ENCODE measurements at regions not wholly inside any gene's neighbourhood (a gene's known extent, or its start where the extent isn't known, plus 50 kb on each side); places are given as distances from the start of the nearest gene placed in this dataset.
"Not testable (repeated sequence)": the region's sequence is repeated elsewhere in the genome, so short reads cannot be mapped to it uniquely, and the experiment has no call there.

DNA sequence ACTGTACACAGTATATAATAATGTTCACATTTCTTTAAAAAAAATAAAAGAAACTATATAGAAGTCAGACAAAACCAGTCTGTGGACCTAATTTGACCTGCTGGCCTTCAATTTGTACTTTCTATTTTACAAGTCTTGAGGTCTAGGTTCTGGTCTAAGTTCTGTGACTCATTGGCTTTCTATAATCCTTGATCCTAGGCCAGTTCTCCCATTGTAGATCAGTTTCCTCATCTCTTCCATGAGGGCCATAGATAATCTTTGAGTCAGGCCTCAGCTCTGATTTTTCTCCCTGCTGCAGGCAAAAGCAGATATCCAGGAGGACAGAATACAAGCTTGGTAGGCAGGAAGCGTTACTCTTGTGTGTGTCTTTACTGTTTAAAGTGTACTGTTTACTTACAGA, 603.7 kb upstream of the CAMK1G start:
- Histone ChIP-seq H3K9me3 (no peaks in the 10 kb centered on the region), H3K27me3 (replicated peaks; ENCODE audit: insufficient read depth) (no peaks in the 10 kb centered on the region), H3K4me1 (ENCODE audit: control insufficient read depth in 1 of 2, low read depth in 2 of 2) (no peaks in the 10 kb centered on the region), H3K27ac (no peak overlapping the region), H3K4me3 (no peak overlapping the region), H3K36me3 (no peaks in the 10 kb centered on the region)
- TF ChIP-seq, protein P1, sequence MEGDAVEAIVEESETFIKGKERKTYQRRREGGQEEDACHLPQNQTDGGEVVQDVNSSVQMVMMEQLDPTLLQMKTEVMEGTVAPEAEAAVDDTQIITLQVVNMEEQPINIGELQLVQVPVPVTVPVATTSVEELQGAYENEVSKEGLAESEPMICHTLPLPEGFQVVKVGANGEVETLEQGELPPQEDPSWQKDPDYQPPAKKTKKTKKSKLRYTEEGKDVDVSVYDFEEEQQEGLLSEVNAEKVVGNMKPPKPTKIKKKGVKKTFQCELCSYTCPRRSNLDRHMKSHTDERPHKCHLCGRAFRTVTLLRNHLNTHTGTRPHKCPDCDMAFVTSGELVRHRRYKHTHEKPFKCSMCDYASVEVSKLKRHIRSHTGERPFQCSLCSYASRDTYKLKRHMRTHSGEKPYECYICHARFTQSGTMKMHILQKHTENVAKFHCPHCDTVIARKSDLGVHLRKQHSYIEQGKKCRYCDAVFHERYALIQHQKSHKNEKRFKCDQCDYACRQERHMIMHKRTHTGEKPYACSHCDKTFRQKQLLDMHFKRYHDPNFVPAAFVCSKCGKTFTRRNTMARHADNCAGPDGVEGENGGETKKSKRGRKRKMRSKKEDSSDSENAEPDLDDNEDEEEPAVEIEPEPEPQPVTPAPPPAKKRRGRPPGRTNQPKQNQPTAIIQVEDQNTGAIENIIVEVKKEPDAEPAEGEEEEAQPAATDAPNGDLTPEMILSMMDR (IDR thresholded peaks at IDR 0.05): no peak
- no peak for DNase-seq (ENCODE audit: low spot score)
- no peak for ATAC-seq (ENCODE audit: insufficient number of reproducible peaks, low FRiP score, low read depth)

DNA sequence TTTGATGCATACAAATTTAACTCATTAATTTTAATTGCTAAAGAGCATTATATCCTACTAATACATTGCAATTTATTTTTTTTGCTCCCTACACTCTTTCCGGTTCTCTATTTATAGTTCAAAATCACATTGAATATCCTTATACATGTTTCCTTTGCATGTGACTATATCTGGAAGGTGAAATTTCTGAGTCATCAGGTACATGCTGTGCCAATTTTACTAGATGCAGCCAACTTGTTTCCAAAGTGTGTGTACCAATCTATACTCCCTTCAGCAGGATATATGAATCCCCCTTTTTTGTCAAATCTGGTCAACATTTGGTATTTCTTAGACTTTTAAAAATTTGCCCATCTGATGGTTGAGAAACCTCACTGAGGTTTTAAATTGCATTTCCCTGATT, 602.9 kb upstream of the CAMK1G start:
- H3K36me3 ChIP-seq: no peaks in the 10 kb centered on the region
- H3K4me3 ChIP-seq: no peak overlapping the region
- TF ChIP-seq, protein P1 (IDR thresholded peaks at IDR 0.05): no peak
- ATAC-seq (ENCODE audit: insufficient number of reproducible peaks, low FRiP score, low read depth): no peak
- no peak overlapping the region for H3K27ac ChIP-seq
- no peaks in the 10 kb centered on the region for H3K27me3 ChIP-seq (replicated peaks; ENCODE audit: insufficient read depth)
- no peaks in the 10 kb centered on the region for H3K4me1 ChIP-seq (ENCODE audit: control insufficient read depth in 1 of 2, low read depth in 2 of 2)
- DNase-seq (ENCODE audit: low spot score): no peak
- no peaks in the 10 kb centered on the region for H3K9me3 ChIP-seq

DNA sequence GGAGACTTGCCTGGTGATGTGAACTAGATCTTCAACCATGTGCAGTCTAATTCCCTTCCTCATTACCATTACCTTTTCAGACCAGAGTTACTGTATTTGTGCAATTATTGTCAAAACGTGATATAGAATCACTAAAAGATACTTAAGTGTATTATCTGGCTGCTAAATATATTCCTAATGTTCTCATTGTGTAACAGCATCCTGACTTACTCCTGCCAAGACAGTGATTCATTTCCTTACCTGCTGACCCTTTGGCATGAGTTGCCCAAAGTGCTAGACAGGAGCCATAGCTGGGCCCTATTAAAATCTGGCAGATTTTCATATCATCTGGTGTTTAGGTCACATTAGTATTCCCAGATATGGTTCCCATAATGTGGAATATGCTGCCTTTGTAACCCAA, 598.3 kb upstream of the CAMK1G start:
- no peak for DNase-seq (ENCODE audit: low spot score)
- Histone ChIP-seq H3K9me3 (no peaks in the 10 kb centered on the region), H3K4me1 (ENCODE audit: control insufficient read depth in 1 of 2, low read depth in 2 of 2) (no peaks in the 10 kb centered on the region), H3K27ac (no peak overlapping the region), H3K27me3 (replicated peaks; ENCODE audit: insufficient read depth) (no peaks in the 10 kb centered on the region), H3K4me3 (no peak overlapping the region), H3K36me3 (no peaks in the 10 kb centered on the region)
- no peak for ATAC-seq (ENCODE audit: insufficient number of reproducible peaks, low FRiP score, low read depth)
- TF ChIP-seq, protein P1 (IDR thresholded peaks at IDR 0.05): no peak

DNA sequence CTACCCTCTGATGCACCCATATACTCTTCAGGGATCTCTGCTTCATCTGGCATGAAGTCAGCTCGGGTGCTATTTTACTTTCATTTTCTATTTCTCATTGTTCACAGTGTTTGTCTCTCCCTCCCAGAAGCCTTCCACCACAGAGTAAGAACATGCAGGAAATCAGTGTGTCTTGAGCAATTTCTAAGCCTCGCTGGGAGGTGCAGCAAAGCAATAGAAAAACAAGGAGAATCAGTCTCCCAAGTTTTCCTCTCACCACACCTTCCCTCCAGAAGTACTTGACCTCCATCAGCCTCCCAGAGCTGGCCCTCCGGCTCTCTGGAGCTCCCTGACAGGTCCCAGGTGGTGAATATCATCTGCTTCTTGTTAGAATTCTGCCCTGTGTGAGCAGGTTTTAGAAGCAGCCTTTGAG, 594.7 kb upstream of the CAMK1G start:
- no peak for DNase-seq (ENCODE audit: low spot score)
- ATAC-seq (ENCODE audit: insufficient number of reproducible peaks, low FRiP score, low read depth): no peak
- H3K4me1 ChIP-seq (ENCODE audit: control insufficient read depth in 1 of 2, low read depth in 2 of 2): no peaks in the 10 kb centered on the region
- H3K27me3 ChIP-seq (replicated peaks; ENCODE audit: insufficient read depth): no peaks in the 10 kb centered on the region
- H3K9me3 ChIP-seq: no peaks in the 10 kb centered on the region
- H3K4me3 ChIP-seq: peak overlapping the region; percentile 47
- no peaks in the 10 kb centered on the region for H3K36me3 ChIP-seq
- TF ChIP-seq, protein P1 (IDR thresholded peaks at IDR 0.05): no peak
- no peak overlapping the region for H3K27ac ChIP-seq

DNA sequence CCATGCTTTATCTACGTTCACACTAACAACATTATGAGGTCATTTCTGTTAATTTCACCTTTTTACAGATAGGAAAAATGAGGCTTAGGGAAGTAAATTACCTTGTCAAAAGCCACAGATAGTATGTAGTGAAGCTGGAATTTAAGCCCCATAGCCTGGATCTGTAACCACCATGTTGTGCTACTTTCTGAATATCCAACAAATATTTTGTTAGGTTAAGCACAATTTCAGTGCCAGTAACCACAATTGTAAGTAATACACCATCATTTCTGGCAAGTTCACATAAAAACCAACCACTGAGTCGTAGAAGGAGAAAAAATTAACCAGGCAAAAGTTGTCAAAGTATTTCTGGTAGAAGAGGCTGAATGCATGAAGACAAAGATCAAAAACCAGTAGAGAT, 593.1 kb upstream of the CAMK1G start:
- Histone ChIP-seq H3K9me3 (no peaks in the 10 kb centered on the region), H3K36me3 (no peaks in the 10 kb centered on the region), H3K4me1 (ENCODE audit: control insufficient read depth in 1 of 2, low read depth in 2 of 2) (no peaks in the 10 kb centered on the region), H3K27ac (no peak overlapping the region), H3K27me3 (replicated peaks; ENCODE audit: insufficient read depth) (no peaks in the 10 kb centered on the region), H3K4me3 (no peak overlapping the region)
- TF ChIP-seq, protein P1 (IDR thresholded peaks at IDR 0.05): no peak
- DNase-seq (ENCODE audit: low spot score) (no peak), ATAC-seq (ENCODE audit: insufficient number of reproducible peaks, low FRiP score, low read depth) (no peak)

DNA sequence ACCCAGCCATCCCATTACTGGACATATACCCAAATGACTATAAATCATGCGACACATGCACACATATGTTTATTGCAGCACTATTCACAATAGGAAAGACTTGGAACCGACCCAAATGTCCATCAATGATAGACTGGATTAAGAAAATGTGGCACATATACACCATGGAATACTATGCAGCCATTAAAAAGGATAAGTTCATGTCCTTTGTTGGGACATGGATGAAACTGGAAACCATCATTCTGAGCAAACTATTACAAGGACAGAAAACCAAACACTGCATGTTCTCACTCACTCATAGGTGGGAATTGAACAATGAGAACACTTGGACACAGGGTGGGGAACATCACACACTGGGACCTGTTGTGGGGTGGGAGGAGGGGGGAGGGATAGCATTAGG, 586.5 kb upstream of the CAMK1G start:
- ATAC-seq (ENCODE audit: insufficient number of reproducible peaks, low FRiP score, low read depth); H3K27ac ChIP-seq; H3K9me3 ChIP-seq; H3K27me3 ChIP-seq (replicated peaks; ENCODE audit: insufficient read depth); H3K4me1 ChIP-seq (ENCODE audit: control insufficient read depth in 1 of 2, low read depth in 2 of 2); H3K36me3 ChIP-seq; DNase-seq (ENCODE audit: low spot score); H3K4me3 ChIP-seq: not testable (repeated sequence)

Data from thoracic aorta (tissue), 2 donors.